HG03469 (cell line): ENCODE measurements at regions not wholly inside any gene's neighbourhood (a gene's known extent, or its start where the extent isn't known, plus 50 kb on each side); places are given as distances from the start of the nearest gene placed in this dataset.

Source experiments
- ATAC-seq: cut with Tn5 transposase; IDR thresholded peaks from one replicate; pipeline ENCODE4 v1.9.1; 2021; ENCODE audit warnings: mild to moderate bottlenecking, moderate library complexity, moderate number of reproducible peaks; ENCODE audit not compliant: unreplicated experiment

DNA sequence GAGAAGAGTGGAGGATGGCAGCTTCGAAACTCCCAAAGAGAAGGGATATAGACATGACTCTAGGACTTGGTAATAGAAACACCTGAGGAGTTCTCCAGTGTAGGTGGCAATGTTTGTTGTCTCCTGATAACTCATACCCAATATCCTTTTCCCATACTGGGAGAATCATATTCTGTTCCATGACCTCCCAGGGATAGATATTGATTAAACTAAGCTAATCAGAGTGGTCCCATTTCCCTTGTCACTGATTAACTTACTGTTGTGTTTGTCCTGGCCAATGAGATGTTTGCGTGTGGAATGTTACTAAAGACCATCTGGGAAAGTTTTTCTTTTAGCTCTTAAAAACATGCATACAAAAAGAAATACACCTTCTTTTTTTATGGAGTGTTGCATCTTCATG is 85.6 kb downstream of the RPL22L1 start:
- no peak for ATAC-seq

DNA sequence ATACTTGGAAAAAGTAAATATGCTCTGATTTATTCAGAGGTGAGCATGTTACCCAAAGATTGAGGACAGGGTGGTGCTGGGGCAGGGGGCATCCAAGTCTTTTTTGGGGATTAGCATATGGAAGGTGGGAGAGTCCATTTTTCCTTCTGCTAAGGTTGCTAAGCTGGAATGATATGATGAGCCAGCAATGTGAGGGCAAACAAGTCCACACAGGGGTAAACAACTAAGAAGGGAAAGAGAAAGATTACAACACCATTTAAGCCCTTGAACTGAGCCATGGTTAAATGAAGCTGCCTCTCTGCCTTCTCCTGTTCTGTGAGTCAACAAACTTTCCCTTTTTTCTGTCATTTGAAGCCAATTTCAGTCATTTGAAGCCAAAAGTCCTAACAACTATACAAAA is 89.0 kb downstream of the RPL22L1 start:
- ATAC-seq, result no peak

DNA sequence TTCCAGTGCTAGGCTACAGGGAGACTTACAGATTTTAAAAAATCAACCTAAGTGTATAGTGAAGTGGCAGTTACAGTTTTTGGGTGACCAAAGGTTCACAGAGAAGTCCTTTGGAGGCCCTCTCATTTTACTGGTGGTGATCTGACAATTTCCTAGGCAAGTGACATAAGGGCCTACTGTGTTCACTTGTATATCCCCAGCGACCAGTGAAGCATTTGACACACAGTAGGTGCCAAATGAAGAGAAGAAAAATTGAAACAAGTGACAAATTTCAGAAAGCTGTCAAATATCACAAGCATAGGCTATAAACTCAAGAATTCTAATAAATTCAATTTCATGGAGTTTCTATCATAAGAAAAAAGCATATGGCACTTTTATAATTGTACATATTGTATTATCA is 89.5 kb downstream of the RPL22L1 start:
- no peak for ATAC-seq

DNA sequence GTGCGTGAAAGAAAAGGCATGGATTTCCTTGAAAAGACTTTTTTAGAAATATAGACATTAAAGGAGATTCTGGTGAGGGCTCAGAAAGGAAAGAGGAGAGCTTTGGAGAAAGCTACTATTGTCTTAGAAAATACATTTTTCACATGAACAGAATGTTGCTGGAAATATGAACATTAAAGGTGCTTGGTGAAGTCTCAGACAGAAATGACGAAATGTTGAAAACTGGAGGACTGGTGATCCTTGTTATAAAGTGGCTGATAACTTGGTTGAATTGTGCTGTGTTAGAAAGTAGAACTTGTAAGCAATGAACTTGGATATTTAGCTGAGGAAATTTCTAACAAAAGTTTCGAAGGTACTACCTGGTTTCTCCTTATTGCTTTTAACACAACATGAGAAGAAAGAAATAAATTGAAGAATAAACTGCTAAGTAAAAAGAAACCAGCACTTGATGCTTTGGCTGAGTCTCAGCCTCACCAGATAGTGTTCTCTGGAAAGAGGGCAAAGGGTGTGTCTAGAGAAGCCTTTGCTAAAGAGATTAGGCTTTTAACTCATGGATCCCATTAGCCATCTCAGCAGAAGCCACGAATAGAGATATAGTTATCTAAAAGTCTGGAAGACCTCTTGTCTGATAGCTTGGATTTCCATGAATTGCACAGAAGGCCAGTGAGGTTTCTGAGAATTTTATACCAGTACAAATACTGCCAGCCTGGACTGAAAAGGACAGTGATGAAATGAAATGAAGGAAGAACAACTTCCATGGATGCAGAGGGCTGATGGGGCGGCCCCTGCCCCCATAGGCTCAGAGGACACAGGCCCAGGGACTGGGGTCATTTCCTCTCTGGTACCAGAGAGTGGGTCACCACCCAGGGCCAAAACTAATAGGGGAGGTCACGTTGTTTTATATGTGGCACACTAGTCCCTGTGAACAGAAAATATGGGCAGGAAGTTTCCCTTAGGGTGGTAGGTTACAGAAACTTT is 91.5 kb downstream of the RPL22L1 start:
- ATAC-seq, result no peak

DNA sequence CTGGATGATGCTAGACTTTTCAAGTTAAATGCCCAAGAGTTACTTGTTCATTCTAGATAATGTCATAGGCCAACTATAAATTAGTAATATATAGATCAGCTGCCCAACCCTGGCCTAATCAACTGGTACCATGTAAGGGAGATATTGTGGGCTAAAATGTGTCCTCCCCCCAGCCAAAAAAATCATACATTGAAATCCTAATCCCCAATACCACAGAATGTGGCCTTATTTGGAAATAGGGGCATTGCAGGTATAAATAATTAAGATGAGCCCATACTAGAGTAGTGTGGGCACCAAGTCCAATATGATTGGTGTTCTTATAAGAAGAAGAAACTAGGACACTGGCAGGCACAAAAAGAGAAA is 92.5 kb downstream of the RPL22L1 start:
- no peak for ATAC-seq

DNA sequence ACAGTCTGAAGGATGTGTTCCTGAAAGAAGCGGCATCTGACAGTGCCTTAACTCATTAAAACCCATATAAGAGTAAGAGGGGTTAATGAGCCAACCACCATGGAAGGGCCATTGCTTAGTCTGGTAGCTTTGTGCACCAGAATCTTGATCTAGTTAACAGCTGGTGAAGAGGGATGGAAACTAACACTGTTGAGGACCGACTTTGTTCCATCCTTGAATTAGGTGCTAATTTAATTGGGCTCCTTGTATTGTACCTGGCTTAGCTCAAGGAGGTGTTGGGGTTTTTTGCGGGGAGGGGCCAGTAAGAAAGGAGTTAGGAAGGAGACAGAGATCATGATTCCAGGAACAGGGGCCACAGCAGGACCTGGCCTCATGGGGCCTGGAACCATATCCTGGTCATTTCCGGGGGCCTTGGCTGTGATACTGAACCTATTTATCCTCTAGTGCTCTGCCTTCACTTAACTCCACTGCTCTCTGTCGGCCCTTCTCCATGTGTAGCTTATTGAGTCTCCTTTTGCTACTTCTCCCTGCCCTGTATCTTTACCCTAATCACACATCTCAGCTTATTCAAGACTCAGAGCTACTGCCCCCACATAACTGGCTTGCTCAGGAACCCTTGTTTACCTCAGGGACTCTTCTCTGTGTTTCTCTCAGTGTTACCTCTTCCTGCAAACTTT is 93.0 kb downstream of the RPL22L1 start:
- ATAC-seq, result no peak

DNA sequence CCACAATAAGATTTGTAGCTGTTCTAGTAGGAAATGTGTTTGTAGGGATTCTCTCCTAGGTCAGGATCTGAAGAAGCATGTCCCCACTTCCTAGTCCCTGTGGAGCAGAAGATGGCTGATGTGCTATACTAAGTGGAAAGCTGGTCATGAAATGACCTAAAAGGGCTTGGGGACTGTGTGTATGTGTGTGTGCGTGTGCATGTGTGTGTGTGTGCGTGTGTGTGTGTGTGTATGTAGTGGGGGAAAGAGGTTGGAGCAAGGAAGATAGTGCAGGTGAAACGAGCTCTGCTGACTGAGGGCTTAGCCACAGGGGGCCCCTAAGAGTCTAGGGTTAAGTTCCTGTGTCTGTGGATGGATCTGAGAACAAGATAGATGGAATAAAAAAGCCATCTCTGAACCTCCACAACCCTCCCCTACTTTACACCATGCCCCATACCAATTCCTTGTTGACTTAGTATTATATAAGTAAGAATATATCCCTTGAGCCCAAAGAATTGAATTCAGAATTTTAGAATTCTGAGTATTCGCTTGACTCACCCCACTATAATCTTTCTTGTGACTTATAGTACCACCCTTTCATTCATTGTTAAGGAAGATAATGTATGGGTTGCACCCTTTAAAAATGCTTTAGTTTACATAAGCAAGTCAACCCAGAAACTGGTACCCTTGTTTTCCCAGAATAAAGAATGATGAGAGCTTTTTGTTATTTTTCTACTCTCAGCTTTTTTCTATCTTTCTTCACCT is 96.1 kb downstream of the RPL22L1 start:
- no peak for ATAC-seq

DNA sequence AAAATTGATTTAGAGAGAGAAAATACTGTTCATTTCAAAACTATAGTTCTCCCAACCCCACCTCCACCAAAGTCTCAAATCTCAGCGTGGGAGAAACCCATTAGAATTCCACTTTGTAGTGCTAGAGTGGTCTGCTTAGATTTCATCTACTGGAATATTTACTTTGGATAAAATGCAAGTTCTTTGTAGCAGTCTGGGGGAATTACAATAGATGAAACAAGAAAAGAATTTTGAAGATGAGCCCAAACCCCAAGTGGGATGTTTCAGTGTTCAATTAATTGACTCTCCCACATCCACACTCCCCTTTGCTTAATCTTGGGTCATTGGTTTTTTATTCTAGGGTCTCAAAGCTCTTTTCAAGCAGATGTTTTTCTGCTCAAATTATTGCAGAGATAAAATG is 97.8 kb downstream of the RPL22L1 start:
- no peak for ATAC-seq

DNA sequence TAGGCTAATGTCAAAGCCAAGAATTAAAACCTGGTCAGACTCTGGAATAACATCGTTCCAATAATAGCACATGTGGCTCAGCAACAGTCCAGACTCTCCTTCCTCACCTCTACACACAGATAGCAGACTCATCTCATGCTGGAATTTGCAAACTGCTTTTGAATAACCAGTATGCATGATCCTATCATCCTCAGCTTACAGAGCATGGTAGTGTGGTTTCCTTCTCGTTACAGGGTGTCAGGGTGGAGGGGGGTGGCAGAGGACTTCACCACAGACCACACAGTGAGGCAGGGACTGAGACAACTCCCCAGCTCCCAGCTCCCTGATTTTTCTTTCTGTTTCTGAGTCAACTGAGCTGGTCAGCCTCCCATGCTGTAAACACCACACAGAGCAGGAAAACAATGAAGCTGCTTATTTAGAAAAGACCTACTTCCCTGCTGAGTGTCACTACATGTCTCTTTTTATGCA is 101.6 kb downstream of the RPL22L1 start:
- no peak for ATAC-seq

DNA sequence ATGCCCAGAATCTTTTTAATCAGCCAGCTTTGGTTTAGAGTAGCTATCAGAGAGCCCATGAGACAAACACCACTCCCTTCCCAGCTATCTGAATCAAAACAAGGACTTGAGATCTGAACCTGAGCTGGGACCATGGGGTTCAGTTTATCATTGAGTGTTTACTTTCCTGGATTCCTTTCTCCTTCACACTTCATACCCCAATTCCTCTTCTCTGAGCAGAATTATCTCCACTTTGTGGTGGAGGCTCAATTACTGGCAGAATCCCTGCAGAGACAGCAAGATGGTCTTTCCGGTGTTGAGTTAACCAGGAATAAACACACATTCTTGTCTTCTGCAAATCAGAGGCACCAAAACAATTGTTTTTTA is 102.4 kb downstream of the RPL22L1 start:
- ATAC-seq, result no peak

DNA sequence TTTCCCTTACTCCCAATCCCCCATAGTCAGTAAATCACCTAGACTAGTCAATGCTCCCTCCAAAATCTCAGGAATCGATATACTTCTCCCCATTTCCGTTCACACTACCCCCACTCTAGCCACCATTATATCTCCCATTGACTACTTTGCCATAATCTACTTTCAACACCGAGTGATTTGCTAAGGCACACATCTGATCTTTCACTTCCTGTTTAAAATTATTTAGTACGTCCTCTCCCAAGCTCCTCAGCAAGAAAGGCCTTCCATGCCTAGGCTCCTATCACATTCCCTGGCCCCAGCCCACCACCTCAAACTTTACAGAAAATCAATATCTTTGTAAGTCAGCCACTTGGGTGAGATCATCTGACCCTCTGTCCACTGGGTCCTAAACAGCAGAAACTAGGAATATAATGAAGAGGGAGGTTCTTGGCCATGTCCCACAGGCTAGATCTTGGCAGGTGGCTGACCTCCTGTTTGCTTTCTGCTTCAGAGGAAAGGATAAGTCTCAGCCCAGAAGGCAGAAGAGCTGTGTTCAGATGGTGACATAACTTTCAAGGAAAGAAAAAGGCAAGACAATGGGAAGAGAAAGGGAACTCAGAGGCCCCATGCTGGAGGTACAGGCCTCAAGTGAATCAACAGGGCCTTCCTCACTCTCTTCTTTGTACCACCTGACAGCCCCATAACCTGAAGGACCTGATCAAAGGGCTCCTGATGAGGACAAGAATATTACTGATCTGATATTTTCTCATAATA is 103.0 kb downstream of the RPL22L1 start:
- ATAC-seq, result no peak

DNA sequence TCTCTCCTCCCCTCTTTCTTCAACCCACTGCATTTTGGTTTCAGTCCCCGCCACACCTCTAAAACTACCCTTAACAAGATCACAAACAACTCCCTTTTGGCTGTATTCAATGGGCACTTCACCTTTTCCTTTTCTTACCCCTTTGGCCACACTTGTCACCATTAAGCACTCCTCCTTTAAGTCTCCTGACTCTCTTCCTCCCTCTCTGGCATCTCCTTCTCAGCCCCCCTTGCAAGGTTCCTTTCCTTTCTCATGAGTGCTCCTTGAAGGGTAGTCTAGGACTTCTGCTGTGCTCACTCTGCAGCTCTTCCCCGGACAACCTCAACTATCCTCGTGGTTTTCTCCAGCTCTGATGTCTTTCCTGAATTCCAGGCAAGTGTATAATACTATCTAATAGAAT is 103.7 kb downstream of the RPL22L1 start:
- no peak for ATAC-seq

DNA sequence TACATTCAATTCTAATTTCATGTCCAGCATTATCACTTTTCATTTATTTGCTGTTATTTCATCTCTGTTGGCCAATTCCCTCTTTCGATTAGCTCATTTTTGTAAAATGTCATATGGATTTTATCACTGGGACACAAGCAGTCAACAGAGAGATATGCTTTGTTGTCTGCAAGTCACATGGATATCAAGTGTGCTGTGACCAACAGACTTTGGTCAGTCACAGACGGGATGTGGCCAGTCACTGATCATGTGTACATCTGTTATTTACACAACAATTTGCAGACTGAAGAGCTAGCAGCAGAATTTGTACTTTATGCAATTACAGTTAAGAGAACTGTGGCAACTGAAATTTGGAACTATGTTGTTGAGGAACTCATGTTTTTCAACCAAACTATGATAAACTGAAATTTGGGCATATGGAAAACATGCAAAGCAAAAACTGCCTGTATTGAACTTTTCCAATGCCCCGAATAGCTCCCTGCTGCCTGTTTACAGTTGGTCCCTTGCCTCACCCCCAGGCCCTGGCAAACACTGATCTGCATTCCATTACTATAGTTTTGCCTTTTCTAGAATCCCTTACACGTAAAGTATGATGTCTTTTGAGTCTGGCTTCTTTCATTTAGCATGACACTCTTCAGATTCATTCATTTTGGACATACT is 104.4 kb downstream of the RPL22L1 start:
- no peak for ATAC-seq

DNA sequence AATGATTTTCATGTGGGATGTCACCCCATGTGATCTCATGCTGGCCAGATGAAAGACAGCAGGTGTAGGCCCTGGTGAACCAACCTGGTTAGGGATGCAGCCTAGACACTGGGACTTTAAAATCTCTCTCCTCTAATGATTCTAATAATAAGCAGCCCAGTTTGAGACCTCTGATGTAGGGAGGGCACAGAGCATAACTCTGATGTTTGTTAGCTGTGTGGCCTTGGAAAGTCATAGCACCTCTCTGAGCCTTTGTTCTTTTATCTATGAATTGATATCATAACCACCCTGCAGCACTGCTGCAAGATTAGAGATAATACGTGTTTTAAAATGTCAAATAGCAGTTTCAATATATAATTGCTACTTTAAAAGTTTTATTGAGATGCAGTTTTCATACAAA is 106.0 kb downstream of the RPL22L1 start:
- ATAC-seq, result no peak

DNA sequence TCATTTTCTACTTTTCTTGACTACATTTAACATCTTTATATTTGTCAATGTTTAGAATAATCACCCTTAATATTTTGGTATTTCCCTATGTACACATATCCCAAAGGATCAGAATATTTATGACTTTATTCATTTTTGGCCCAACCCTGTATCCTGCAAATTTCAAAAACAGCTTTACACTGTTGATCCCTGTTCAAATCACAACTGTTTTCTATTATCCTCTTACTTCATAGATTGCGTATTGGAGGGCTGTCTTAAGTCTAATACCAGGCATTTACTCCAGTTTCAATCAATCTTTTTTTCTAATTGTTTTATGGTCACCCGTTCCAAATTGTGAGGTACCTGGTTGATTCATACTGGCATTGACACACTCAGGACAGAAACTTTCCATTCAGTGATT is 107.9 kb downstream of the RPL22L1 start:
- no peak for ATAC-seq

DNA sequence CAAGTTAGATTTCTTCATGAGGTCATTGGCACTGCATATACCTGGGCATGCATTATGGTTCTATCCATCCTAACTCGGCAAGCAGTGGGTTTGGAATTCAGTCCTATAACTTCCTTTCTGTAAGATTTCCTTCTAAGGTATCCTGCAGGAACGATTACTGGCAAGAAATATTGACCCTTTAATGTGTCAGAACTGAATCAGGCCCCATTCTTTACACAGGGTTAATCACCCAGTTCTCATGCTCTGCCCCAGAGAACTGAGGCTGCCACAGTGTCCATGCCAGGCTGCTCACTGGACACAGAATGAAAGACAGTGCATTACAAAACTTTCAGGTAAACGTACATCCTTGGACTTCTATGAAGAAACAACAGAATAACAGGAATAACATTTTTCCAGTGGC is 108.9 kb downstream of the RPL22L1 start:
- ATAC-seq, result no peak

DNA sequence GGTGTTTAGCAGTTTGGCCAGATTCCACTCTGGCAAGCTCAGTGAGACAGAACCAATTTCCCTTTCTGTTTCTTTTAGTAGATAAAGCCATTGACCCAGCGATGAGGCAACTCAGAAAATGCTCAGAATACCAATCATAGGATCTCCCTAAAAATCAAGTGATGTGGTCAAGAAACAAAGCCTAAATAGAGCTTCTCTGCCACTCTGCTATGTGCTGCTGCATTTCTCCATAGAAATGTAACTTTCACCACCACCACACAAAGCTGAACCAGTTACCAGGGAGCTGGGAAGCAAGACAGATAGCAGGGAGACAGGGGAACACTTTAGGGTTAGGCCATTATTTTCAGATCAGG is 109.8 kb downstream of the RPL22L1 start:
- no peak for ATAC-seq

DNA sequence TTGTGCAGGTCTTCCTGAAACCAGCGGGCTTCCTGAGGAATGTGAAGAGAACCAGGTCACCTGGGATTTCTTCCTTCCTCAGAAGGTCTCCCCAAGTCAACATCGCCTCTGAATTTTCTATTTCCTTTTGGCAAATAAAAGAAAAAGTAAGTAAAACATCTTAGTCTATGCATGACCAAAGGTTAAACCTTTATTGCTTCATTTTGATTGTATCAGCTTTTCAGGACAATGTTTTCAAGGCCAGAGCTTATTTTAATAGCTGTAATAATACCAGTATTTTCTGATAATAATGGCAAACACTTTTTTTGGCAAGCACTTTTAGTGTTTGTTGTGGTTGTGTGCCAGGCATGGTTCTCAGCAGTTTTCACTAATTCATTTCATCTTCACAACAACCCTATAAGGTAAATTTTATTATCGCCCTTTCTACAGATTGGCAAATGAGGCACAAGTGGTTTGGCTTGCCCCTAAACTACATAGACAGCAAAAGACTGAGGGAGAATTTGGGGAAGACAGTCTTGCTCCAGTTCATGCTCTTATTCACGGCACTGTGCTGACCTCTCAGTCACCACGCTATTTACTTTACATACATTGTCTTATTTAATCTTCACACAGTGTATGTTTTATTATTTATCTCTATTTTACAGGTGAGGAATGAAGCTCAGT is 110.4 kb downstream of the RPL22L1 start:
- ATAC-seq, result no peak

DNA sequence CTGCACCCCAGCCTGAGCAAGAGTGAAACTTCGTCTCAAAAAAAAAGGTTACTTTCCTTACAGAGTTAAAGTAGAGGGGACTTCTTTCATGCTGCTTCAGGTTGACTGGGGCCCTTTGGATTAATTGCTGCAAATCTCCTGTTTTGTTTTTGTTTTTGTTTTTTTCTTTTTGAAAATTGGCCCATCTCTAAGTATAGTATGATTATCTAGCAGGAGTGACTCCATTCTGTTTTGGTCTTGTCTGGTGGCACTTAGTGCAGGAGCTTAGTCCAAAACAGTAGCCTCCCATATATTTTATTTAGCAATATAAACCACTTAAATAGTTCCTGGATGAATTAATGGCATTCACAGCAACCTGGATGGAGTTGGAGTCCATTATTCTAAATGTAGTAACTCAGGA is 113.0 kb downstream of the RPL22L1 start:
- ATAC-seq, result no peak

DNA sequence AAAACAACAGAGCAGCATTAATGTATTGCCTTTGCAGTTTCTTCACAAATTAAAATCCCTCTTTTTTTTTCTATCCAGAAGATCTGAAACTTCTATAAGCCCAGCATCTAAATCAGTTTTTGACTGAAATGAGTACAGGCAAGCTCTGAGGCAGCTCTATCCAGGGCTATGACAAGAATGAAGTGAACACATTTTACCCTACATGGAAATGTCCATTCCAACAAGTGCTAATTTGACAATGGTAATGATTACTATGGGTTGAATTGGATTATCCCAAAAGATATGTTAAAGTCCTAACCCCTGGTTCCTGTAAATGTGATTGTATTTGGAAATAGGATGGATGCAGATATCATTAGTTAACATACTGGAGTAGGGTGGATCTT is 115.7 kb downstream of the RPL22L1 start:
- no peak for ATAC-seq
